Erythroblast (primary cell): ENCODE measurements at regions not wholly inside any gene's neighbourhood (a gene's known extent, or its start where the extent isn't known, plus 50 kb on each side); places are given as distances from the start of the nearest gene placed in this dataset.

Experiments used
- GATA1 ChIP-seq: IDR thresholded peaks from 2 replicates; pipeline ENCODE4 v1.6.1; 2011; ENCODE audit warnings: low read depth, mild to moderate bottlenecking, control low read depth, low read length, moderate library complexity
- POLR2A ChIP-seq: IDR thresholded peaks from 2 replicates; pipeline ENCODE4 v1.6.1; 2011; ENCODE audit warnings: mild to moderate bottlenecking, low read length

GRCh38 chr12:18849761-18850160 lies 111.8 kb downstream of the CAPZA3 start:
- TF ChIP-seq POLR2A (no peak), GATA1 (no peak)
